ENCODE measurements at regions not wholly inside any gene's neighbourhood (a gene's known extent, or its start where the extent isn't known, plus 50 kb on each side); places are given as distances from the start of the nearest gene placed in this dataset.

- TF ChIP-seq ZNF331 (CRISPR knock-in tag; IDR thresholded peaks at IDR 0.05; ENCODE audit: low read depth) (no peak), POLR2AphosphoS5 (IDR thresholded peaks at IDR 0.05; ENCODE audit: low read depth) (no peak), JUNB (IDR thresholded peaks at IDR 0.05; ENCODE audit: unreplicated experiment) (no peak), CREB1 (CRISPR knock-in tag; IDR thresholded peaks at IDR 0.05; ENCODE audit: low read depth) (no peak)
Observed at GRCh38 chr12:127936463-127936862, 330.5 kb upstream of the TMEM132C start (continued).

GRCh38 chr12:127941332-127941731 is 325.6 kb upstream of the TMEM132C start:
- Histone ChIP-seq H2AFZ (no peak overlapping the region), H3F3A (replicated peaks; ENCODE audit: low read depth) (no peaks in the 10 kb centered on the region), H3K36me3 (ENCODE audit: insufficient read depth) (no peaks in the 10 kb centered on the region), H3K4me1 (ENCODE audit: insufficient read depth) (no peaks in the 10 kb centered on the region), H3K9me2 (ENCODE audit: insufficient read depth) (no peaks in the 10 kb centered on the region), H3K27ac (ENCODE audit: low read depth) (no peak overlapping the region), H3K4me3 (no peak overlapping the region), H3K27me3 (ENCODE audit: insufficient read depth) (no peaks in the 10 kb centered on the region; the same call in 1 of the 2 replicates), H3K79me2 (replicated peaks; ENCODE audit: insufficient read depth) (no peaks in the 10 kb centered on the region), H4K20me1 (replicated peaks; ENCODE audit: insufficient read depth) (no peaks in the 10 kb centered on the region), H3K4me2 (no peak overlapping the region)
- peaks cover 96% of the 10 kb centered on the region for H3K9me3 Mint-ChIP-seq
- H3K27ac Mint-ChIP-seq: no peak overlapping the region
- DNase-seq (ENCODE audit: low spot score) (no peak), ATAC-seq (no peak)
- no peaks in the 10 kb centered on the region for H3K4me1 Mint-ChIP-seq
- no peak overlapping the region for H3K4me3 Mint-ChIP-seq
- TF ChIP-seq ZNF331 (CRISPR knock-in tag; IDR thresholded peaks at IDR 0.05; ENCODE audit: low read depth): no peak
- no peak for TF ChIP-seq CTCF (conservative IDR thresholded peaks at IDR 0.05; ENCODE audit: low read depth in 2 of 2)
- no peak for TF ChIP-seq EZH2phosphoT487 (IDR thresholded peaks at IDR 0.05; ENCODE audit: unreplicated experiment)
- no peak for TF ChIP-seq CREB1 (CRISPR knock-in tag; IDR thresholded peaks at IDR 0.05; ENCODE audit: low read depth)
- TF ChIP-seq REST (IDR thresholded peaks at IDR 0.05; ENCODE audit: unreplicated experiment): no peak
- TF ChIP-seq ZNF462 (CRISPR knock-in tag; IDR thresholded peaks at IDR 0.05): no peak
- no peak for TF ChIP-seq EZH2 (IDR thresholded peaks at IDR 0.05; ENCODE audit: low read depth, unreplicated experiment)
- TF ChIP-seq ZNF114 (CRISPR knock-in tag; IDR thresholded peaks at IDR 0.05): no peak
- TF ChIP-seq NANOG (IDR thresholded peaks at IDR 0.05; ENCODE audit: borderline replicate concordance): no peak
- TF ChIP-seq JUNB (IDR thresholded peaks at IDR 0.05; ENCODE audit: unreplicated experiment): no peak
- TF ChIP-seq STAT1 (IDR thresholded peaks at IDR 0.05; ENCODE audit: unreplicated experiment): no peak
- no peak for TF ChIP-seq ETS1 (IDR thresholded peaks at IDR 0.05)
- TF ChIP-seq POLR2AphosphoS5 (IDR thresholded peaks at IDR 0.05; ENCODE audit: low read depth): no peak
- peaks cover 51% of the 10 kb centered on the region for H3K36me3 Mint-ChIP-seq (ENCODE audit: low read depth)
- no peaks in the 10 kb centered on the region for H3K27me3 Mint-ChIP-seq (ENCODE audit: insufficient read depth, low read depth, poor library complexity)
